Liver (tissue), 7 donors: ENCODE measurements at regions not wholly inside any gene's neighbourhood (a gene's known extent, or its start where the extent isn't known, plus 50 kb on each side); places are given as distances from the start of the nearest gene placed in this dataset.

ENCODE experiments used
- DNase-seq: peaks from one replicate; pipeline ENCODE4 v3.0.0-alpha.2; 2017; ENCODE audit warnings: low spot score
- H3K27ac ChIP-seq, 2 donors: one replicate each; pipeline ENCODE4 v1.7.0; 2013; ENCODE audit warnings: inconsistent platforms in 2 of 2, low read length in 2 of 2, control low read depth in 1 of 2, low read depth in 1 of 2, mild to moderate bottlenecking in 1 of 2
- H3K27me3 ChIP-seq, 4 donors: one replicate each; pipeline versions ENCODE4 v1.6.1 to v1.7.0; 2013; ENCODE audit warnings: low read length in 3 of 4, inconsistent platforms in 1 of 4, mild to moderate bottlenecking in 1 of 4, moderate library complexity in 1 of 4; ENCODE audit not compliant: control insufficient read depth in 4 of 4, insufficient read depth in 4 of 4
- H3K36me3 ChIP-seq, 4 donors: one replicate each; pipeline versions ENCODE4 v1.6.1 to v1.7.0; 2013; ENCODE audit warnings: low read length in 3 of 4, mild to moderate bottlenecking in 3 of 4, low read depth in 1 of 4, moderate library complexity in 1 of 4; ENCODE audit not compliant: control insufficient read depth in 4 of 4, insufficient read depth in 3 of 4
- H3K4me1 ChIP-seq, 4 donors: one replicate each; pipeline versions ENCODE4 v1.6.1 to v1.7.0; 2013; ENCODE audit warnings: low read length in 3 of 4, mild to moderate bottlenecking in 3 of 4, moderate library complexity in 1 of 4; ENCODE audit not compliant: control insufficient read depth in 4 of 4, insufficient read depth in 4 of 4
- H3K4me3 ChIP-seq, 3 donors: one replicate each; pipeline versions ENCODE4 v1.6.1 to v1.7.0; 2013; ENCODE audit warnings: low read length in 3 of 3, control low read depth in 1 of 3, low read depth in 1 of 3, mild to moderate bottlenecking in 1 of 3
- H3K9ac ChIP-seq, 2 donors: one replicate each; pipeline ENCODE4 v1.7.0; 2013; ENCODE audit warnings: low read length in 2 of 2, mild to moderate bottlenecking in 2 of 2, moderate library complexity in 2 of 2, control low read depth in 1 of 2, low read depth in 1 of 2
- H3K9me3 ChIP-seq, 4 donors: one replicate each; pipeline versions ENCODE4 v1.6.1 to v1.7.0; 2013; ENCODE audit warnings: low read length in 3 of 4; ENCODE audit not compliant: control insufficient read depth in 4 of 4
- ATF3 ChIP-seq: IDR thresholded peaks from 2 replicates; pipeline ENCODE4 v1.6.1; 2016; ENCODE audit warnings: antibody characterized with exemption
- EGR1 ChIP-seq, 2 donors: IDR thresholded peaks; 2 replicates each; pipeline ENCODE4 v1.6.1; 2016 to 2018; ENCODE audit warnings: antibody characterized with exemption in 2 of 2, low read depth in 2 of 2
- FOXA1 ChIP-seq: IDR thresholded peaks from 2 replicates; pipeline ENCODE4 v1.6.1; 2016; ENCODE audit warnings: antibody characterized with exemption
- FOXA2 ChIP-seq: IDR thresholded peaks from 2 replicates; pipeline ENCODE4 v1.6.1; 2016; ENCODE audit warnings: antibody characterized with exemption
- GABPA ChIP-seq, 2 donors: IDR thresholded peaks in 1 of 2; conservative IDR thresholded peaks in 1 of 2; 2 replicates each; pipeline ENCODE4 v1.6.1; 2016; ENCODE audit warnings: antibody characterized with exemption in 2 of 2, mild to moderate bottlenecking in 1 of 2, moderate library complexity in 1 of 2
- HNF4A ChIP-seq, 2 donors: conservative IDR thresholded peaks; 2 replicates each; pipeline ENCODE4 v1.6.1; 2016; ENCODE audit warnings: antibody characterized with exemption in 2 of 2, mild to moderate bottlenecking in 2 of 2
- HNF4G ChIP-seq: IDR thresholded peaks from 2 replicates; pipeline ENCODE4 v1.6.1; 2016; ENCODE audit warnings: antibody characterized with exemption
- JUND ChIP-seq, 2 donors: IDR thresholded peaks; 2 replicates each; pipeline ENCODE4 v1.6.1; 2016; ENCODE audit warnings: antibody characterized with exemption in 2 of 2
- NR2F2 ChIP-seq: IDR thresholded peaks from 2 replicates; pipeline ENCODE4 v1.6.1; 2016; ENCODE audit warnings: antibody characterized with exemption
- RAD21 ChIP-seq, 2 donors: IDR thresholded peaks; 2 replicates each; pipeline ENCODE4 v1.6.1; 2016; ENCODE audit warnings: antibody characterized with exemption in 2 of 2, mild to moderate bottlenecking in 2 of 2
- RXRA ChIP-seq, 2 donors: IDR thresholded peaks; 2 replicates each; pipeline ENCODE4 v1.6.1; 2017 to 2018; ENCODE audit warnings: antibody characterized with exemption in 2 of 2, mild to moderate bottlenecking in 1 of 2
- SP1 ChIP-seq: IDR thresholded peaks from 2 replicates; pipeline ENCODE4 v1.6.1; 2018; ENCODE audit warnings: antibody characterized with exemption, mild to moderate bottlenecking
- TAF1 ChIP-seq: conservative IDR thresholded peaks from 2 replicates; pipeline ENCODE4 v1.6.1; 2016; ENCODE audit warnings: antibody characterized with exemption, mild to moderate bottlenecking
- YY1 ChIP-seq: IDR thresholded peaks from 2 replicates; pipeline ENCODE4 v1.6.1; 2016; ENCODE audit warnings: antibody characterized with exemption, mild to moderate bottlenecking
- WGBS: extraction: QIAGEN DNeasy Blood & Tissue Kit; methylation state at CpG from one replicate; pipeline ENCODE4 v1.1.7; 2013; 5-methylcytosine and 5-hydroxymethylcytosine counted together
- TF ChIP-seq, protein P1 (sequence below): IDR thresholded peaks from 2 replicates; pipeline ENCODE4 v1.6.1; 2016; ENCODE audit warnings: antibody characterized with exemption
- TF ChIP-seq, protein P2 (sequence below): IDR thresholded peaks from 2 replicates; pipeline ENCODE4 v1.6.1; 2016; ENCODE audit warnings: antibody characterized with exemption
- TF ChIP-seq, protein P3 (sequence below): IDR thresholded peaks from 2 replicates; pipeline ENCODE4 v1.6.1; 2016; ENCODE audit warnings: antibody characterized with exemption, mild to moderate bottlenecking
- donor health status: healthy.
- donor health status: healthy.
- donor health status: healthy.
- donor health status: healthy.

DNA sequence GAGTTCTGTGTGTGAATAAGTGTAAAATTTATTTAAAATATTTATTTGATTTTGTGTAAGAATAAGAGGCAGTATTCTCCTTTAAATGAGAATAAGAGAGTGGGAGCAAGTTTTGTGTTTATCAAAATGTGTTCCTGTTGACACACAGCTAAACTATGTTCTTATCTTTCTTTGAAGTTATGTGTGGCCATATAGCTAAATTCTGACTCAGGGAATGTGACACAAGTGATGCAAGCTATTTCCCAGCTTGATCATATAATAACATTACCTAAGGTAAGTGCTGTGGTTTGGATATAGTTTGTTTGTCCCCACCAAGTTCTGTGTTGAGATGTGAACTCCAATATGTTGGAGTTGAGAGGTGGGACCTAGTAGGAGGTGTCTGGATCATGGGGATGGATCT, 740.0 kb upstream of the IGFBP7 start:
- H3K27ac ChIP-seq, result no peak overlapping the region
- no peaks in the 10 kb centered on the region for H3K4me1 ChIP-seq
- H3K4me3 ChIP-seq, result no peak overlapping the region
- no peak overlapping the region for H3K9ac ChIP-seq
- no peaks in the 10 kb centered on the region for H3K36me3 ChIP-seq
- TF ChIP-seq EGR1 (IDR thresholded peaks at IDR 0.05; ENCODE audit: low read depth in 2 of 2) (no peak), RXRA (IDR thresholded peaks at IDR 0.05) (no peak), HNF4G (no peak), RAD21 (IDR thresholded peaks at IDR 0.05) (no peak), FOXA2 (no peak), SP1 (no peak), NR2F2 (no peak)
- TF ChIP-seq, protein P1, sequence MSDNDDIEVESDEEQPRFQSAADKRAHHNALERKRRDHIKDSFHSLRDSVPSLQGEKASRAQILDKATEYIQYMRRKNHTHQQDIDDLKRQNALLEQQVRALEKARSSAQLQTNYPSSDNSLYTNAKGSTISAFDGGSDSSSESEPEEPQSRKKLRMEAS, result no peak
- DNase-seq, result no peak
- no peaks in the 10 kb centered on the region for H3K9me3 ChIP-seq
- H3K27me3 ChIP-seq, result no peaks in the 10 kb centered on the region

DNA sequence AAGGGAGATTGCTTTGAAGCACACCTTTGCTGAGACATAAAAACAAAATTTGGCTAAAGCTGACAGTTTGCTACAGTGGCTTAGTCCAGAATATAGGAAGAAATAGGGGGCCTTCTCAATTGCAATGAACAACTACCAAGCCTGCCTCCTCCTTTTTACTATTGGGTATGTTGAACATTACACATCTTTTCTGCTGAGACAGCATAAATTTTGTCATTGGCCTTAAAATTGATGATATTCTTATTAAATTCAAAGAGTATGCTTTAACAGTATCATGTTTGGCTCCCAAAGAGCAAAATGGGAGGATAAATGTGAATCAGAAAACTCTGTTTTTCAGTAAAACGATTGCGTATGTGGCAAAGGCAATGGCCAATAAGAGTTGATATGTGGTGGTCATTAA, 721.9 kb upstream of the IGFBP7 start:
- Histone ChIP-seq H3K9ac (no peak overlapping the region), H3K36me3 (no peaks in the 10 kb centered on the region), H3K27ac (no peak overlapping the region), H3K9me3 (no peaks in the 10 kb centered on the region), H3K27me3 (peaks cover 0 to 3% (median 0%) of the 10 kb centered on the region in 4 donors), H3K4me1 (no peaks in the 10 kb centered on the region), H3K4me3 (no peak overlapping the region)
- no peak for DNase-seq
- TF ChIP-seq YY1 (no peak), NR2F2 (no peak), SP1 (no peak), TAF1 (no peak), JUND (IDR thresholded peaks at IDR 0.05) (no peak), FOXA1 (no peak), RAD21 (IDR thresholded peaks at IDR 0.05) (no peak)
- TF ChIP-seq, protein P1, result no peak
- TF ChIP-seq, protein P2, sequence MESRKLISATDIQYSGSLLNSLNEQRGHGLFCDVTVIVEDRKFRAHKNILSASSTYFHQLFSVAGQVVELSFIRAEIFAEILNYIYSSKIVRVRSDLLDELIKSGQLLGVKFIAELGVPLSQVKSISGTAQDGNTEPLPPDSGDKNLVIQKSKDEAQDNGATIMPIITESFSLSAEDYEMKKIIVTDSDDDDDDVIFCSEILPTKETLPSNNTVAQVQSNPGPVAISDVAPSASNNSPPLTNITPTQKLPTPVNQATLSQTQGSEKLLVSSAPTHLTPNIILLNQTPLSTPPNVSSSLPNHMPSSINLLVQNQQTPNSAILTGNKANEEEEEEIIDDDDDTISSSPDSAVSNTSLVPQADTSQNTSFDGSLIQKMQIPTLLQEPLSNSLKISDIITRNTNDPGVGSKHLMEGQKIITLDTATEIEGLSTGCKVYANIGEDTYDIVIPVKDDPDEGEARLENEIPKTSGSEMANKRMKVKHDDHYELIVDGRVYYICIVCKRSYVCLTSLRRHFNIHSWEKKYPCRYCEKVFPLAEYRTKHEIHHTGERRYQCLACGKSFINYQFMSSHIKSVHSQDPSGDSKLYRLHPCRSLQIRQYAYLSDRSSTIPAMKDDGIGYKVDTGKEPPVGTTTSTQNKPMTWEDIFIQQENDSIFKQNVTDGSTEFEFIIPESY, result no peak
- TF ChIP-seq, protein P3, sequence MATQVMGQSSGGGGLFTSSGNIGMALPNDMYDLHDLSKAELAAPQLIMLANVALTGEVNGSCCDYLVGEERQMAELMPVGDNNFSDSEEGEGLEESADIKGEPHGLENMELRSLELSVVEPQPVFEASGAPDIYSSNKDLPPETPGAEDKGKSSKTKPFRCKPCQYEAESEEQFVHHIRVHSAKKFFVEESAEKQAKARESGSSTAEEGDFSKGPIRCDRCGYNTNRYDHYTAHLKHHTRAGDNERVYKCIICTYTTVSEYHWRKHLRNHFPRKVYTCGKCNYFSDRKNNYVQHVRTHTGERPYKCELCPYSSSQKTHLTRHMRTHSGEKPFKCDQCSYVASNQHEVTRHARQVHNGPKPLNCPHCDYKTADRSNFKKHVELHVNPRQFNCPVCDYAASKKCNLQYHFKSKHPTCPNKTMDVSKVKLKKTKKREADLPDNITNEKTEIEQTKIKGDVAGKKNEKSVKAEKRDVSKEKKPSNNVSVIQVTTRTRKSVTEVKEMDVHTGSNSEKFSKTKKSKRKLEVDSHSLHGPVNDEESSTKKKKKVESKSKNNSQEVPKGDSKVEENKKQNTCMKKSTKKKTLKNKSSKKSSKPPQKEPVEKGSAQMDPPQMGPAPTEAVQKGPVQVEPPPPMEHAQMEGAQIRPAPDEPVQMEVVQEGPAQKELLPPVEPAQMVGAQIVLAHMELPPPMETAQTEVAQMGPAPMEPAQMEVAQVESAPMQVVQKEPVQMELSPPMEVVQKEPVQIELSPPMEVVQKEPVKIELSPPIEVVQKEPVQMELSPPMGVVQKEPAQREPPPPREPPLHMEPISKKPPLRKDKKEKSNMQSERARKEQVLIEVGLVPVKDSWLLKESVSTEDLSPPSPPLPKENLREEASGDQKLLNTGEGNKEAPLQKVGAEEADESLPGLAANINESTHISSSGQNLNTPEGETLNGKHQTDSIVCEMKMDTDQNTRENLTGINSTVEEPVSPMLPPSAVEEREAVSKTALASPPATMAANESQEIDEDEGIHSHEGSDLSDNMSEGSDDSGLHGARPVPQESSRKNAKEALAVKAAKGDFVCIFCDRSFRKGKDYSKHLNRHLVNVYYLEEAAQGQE, result no peak
- WGBS, result 84% methylated on average over 2 of the region's 2 CpGs

GRCh38 chr4:57789666-57790065, 679.5 kb upstream of the IGFBP7 start:
- 41% methylated on average over 2 of the region's 2 CpGs for WGBS
- no peaks in the 10 kb centered on the region for H3K36me3 ChIP-seq
- no peak overlapping the region for H3K27ac ChIP-seq
- no peaks in the 10 kb centered on the region for H3K9me3 ChIP-seq
- no peaks in the 10 kb centered on the region for H3K27me3 ChIP-seq
- H3K4me1 ChIP-seq, result no peaks in the 10 kb centered on the region
- no peak overlapping the region for H3K4me3 ChIP-seq
- no peak overlapping the region for H3K9ac ChIP-seq
- no peak for DNase-seq
- TF ChIP-seq ATF3 (no peak), FOXA1 (no peak), HNF4A (conservative IDR thresholded peaks at IDR 0.05) (no peak), TAF1 (no peak), RAD21 (IDR thresholded peaks at IDR 0.05) (no peak), YY1 (no peak), FOXA2 (no peak), EGR1 (IDR thresholded peaks at IDR 0.05; ENCODE audit: low read depth in 2 of 2) (no peak), NR2F2 (no peak), SP1 (no peak), GABPA (IDR thresholded peaks at IDR 0.05 in 1 of 2, conservative IDR thresholded peaks at IDR 0.05 in 1 of 2) (no peak)
- TF ChIP-seq, protein P3, result no peak
- TF ChIP-seq, protein P1, result no peak
